ENCODE measurements at regions not wholly inside any gene's neighbourhood (a gene's known extent, or its start where the extent isn't known, plus 50 kb on each side); places are given as distances from the start of the nearest gene placed in this dataset.

GRCh38 chr21:34255073-34255472 lies 108.7 kb upstream of the KCNE2 start:
- Histone ChIP-seq H3K9me3 (ENCODE audit: control insufficient read depth, low read length) (peaks cover 30% of the 10 kb centered on the region), H3K27me3 (ENCODE audit: control insufficient read depth, insufficient read depth, low read length, poor library complexity, severe bottlenecking) (no peaks in the 10 kb centered on the region), H3K4me3 (ENCODE audit: low read length) (no peak overlapping the region), H3K4me1 (ENCODE audit: control insufficient read depth, insufficient read depth, low read length) (no peaks in the 10 kb centered on the region), H3K27ac (ENCODE audit: low read depth, low read length) (no peak overlapping the region), H3K36me3 (ENCODE audit: control insufficient read depth, insufficient read depth, low read length) (no peaks in the 10 kb centered on the region), H3K9ac (ENCODE audit: extremely low read depth, low read length, poor library complexity, severe bottlenecking) (no peak overlapping the region)
- DNase-seq = no peak
- TF ChIP-seq, protein P1, sequence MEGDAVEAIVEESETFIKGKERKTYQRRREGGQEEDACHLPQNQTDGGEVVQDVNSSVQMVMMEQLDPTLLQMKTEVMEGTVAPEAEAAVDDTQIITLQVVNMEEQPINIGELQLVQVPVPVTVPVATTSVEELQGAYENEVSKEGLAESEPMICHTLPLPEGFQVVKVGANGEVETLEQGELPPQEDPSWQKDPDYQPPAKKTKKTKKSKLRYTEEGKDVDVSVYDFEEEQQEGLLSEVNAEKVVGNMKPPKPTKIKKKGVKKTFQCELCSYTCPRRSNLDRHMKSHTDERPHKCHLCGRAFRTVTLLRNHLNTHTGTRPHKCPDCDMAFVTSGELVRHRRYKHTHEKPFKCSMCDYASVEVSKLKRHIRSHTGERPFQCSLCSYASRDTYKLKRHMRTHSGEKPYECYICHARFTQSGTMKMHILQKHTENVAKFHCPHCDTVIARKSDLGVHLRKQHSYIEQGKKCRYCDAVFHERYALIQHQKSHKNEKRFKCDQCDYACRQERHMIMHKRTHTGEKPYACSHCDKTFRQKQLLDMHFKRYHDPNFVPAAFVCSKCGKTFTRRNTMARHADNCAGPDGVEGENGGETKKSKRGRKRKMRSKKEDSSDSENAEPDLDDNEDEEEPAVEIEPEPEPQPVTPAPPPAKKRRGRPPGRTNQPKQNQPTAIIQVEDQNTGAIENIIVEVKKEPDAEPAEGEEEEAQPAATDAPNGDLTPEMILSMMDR (conservative IDR thresholded peaks at IDR 0.05) = no peak
- WGBS, 2 experiments (ENCODE audit: insufficient coverage in 1 of 2, insufficient read length in 1 of 2) = 74 to 83% methylated on average over 1 of the region's 1 CpG
- Mint-ChIP-seq H3K36me3 (ENCODE audit: low read depth) (peaks cover 6% of the 10 kb centered on the region), H3K4me1 (no peaks in the 10 kb centered on the region), H3K4me3 (no peak overlapping the region), H3K27me3 (ENCODE audit: insufficient read depth) (no peaks in the 10 kb centered on the region), H3K9me3 (peaks cover 37% of the 10 kb centered on the region), H3K27ac (no peak overlapping the region)

DNA sequence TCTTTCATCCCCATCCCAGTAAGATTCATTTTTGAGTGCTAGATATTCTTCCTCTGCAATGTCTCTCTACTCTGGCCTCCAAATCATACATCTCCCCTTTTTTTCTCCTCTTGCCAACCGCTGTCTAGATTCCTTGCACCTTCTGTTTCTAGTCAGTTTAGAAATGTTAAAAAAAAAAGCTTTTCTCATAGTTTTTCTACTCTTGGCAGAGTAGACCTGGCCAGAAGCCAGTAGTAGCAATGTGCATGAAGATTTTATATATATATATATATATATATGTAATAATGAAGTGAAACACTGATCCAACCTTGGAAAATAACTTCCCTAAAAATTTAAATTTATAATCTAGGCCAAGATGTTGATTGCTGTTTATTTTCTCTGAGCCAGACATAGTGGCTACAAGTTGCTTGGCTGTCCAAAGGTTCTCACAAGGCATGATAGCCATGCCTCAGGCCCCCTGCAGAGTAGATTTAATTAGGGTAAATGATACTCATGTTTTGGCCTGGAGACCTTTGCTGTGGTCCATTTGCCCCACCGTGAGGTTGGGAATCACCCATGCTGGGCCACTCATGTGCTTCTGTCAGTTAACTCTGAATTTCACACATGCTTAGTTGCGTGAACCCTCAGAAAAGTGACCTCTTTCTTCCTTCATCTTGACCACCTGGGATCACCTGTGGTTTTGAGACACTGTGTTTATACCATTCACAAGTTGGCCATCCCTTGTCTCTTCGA lies 103.4 kb upstream of the KCNE2 start:
- Histone ChIP-seq H3K36me3 (ENCODE audit: control insufficient read depth, insufficient read depth, low read length) (no peaks in the 10 kb centered on the region), H3K9ac (ENCODE audit: extremely low read depth, low read length, poor library complexity, severe bottlenecking) (no peak overlapping the region), H3K4me1 (ENCODE audit: control insufficient read depth, insufficient read depth, low read length) (no peaks in the 10 kb centered on the region), H3K27ac (ENCODE audit: low read depth, low read length) (no peak overlapping the region), H3K9me3 (ENCODE audit: control insufficient read depth, low read length) (peaks cover 3% of the 10 kb centered on the region), H3K27me3 (ENCODE audit: control insufficient read depth, insufficient read depth, low read length, poor library complexity, severe bottlenecking) (no peaks in the 10 kb centered on the region), H3K4me3 (ENCODE audit: low read length) (no peak overlapping the region)
- peak; percentile 50 for DNase-seq
- Mint-ChIP-seq H3K27me3 (ENCODE audit: insufficient read depth) (no peaks in the 10 kb centered on the region), H3K36me3 (ENCODE audit: low read depth) (peaks cover 12% of the 10 kb centered on the region), H3K4me3 (no peak overlapping the region), H3K9me3 (peaks cover 11% of the 10 kb centered on the region), H3K4me1 (no peaks in the 10 kb centered on the region), H3K27ac (no peak overlapping the region)
- TF ChIP-seq, protein P1 (conservative IDR thresholded peaks at IDR 0.05) = no peak
- 93 to 95% methylated on average over 3 to 4 of the region's 4 CpGs for WGBS, 2 experiments (ENCODE audit: insufficient coverage in 1 of 2, insufficient read length in 1 of 2)

DNA sequence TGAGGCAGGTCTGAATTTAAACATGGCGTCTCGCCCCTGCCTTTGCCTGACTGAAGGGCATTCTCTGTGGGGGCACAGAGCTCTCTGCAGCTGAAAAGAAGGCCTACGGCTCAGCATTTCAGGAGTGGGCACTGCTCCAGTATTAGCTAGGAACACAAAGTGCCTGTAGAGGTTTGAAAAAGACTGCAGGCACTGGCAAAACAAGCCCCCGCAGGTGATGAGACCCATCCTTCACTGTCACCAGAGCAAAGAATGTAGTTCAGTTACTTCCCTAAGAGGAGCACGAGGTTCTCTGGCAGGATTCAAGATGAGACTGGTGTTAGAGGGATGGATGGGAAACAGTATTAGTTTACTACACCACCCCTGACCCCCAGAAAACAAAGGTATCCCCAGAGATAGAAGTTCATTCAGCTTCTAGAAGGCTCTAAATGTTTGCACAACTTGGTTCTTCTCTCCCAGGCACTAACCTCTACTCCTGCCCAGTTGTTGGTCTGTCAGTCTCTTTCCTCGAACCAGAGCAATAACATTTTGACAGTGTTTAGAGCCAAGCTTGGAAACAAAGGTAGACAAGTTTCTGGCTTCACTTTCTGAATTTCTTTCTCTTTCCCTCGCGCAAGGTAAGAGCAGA lies 101.9 kb upstream of the KCNE2 start:
- Histone ChIP-seq H3K4me1 (ENCODE audit: control insufficient read depth, insufficient read depth, low read length) (no peaks in the 10 kb centered on the region), H3K9ac (ENCODE audit: extremely low read depth, low read length, poor library complexity, severe bottlenecking) (no peak overlapping the region), H3K36me3 (ENCODE audit: control insufficient read depth, insufficient read depth, low read length) (no peaks in the 10 kb centered on the region), H3K27ac (ENCODE audit: low read depth, low read length) (no peak overlapping the region), H3K27me3 (ENCODE audit: control insufficient read depth, insufficient read depth, low read length, poor library complexity, severe bottlenecking) (no peaks in the 10 kb centered on the region), H3K9me3 (ENCODE audit: control insufficient read depth, low read length) (no peaks in the 10 kb centered on the region), H3K4me3 (ENCODE audit: low read length) (no peak overlapping the region)
- H3K9me3 Mint-ChIP-seq = peaks cover 8% of the 10 kb centered on the region
- no peak for DNase-seq
- 88 to 93% methylated on average over 7 of the region's 8 CpGs for WGBS, 2 experiments (ENCODE audit: insufficient coverage in 1 of 2, insufficient read length in 1 of 2)
- H3K27ac Mint-ChIP-seq = no peak overlapping the region
- TF ChIP-seq, protein P1 (conservative IDR thresholded peaks at IDR 0.05) = no peak
- no peaks in the 10 kb centered on the region for H3K4me1 Mint-ChIP-seq
- H3K4me3 Mint-ChIP-seq = no peak overlapping the region
- peaks cover 12% of the 10 kb centered on the region for H3K36me3 Mint-ChIP-seq (ENCODE audit: low read depth)
- H3K27me3 Mint-ChIP-seq (ENCODE audit: insufficient read depth) = no peaks in the 10 kb centered on the region

Measured in endodermal cell (in vitro differentiated cells).